ENCODE measurements at regions not wholly inside any gene's neighbourhood (a gene's known extent, or its start where the extent isn't known, plus 50 kb on each side); places are given as distances from the start of the nearest gene placed in this dataset.
"Not testable (repeated sequence)": the region's sequence is repeated elsewhere in the genome, so short reads cannot be mapped to it uniquely, and the experiment has no call there.

- TF ChIP-seq CTCF, POLR2A, POLR2AphosphoS5, EP300 (IDR thresholded peaks at IDR 0.05): not testable (repeated sequence)
These were observed 75.5 kb upstream of the TBC1D5 start for GRCh38 chr3:17817973-17818372.

Measured in suprapubic skin (tissue), 4 donors.